ENCODE measurements at regions not wholly inside any gene's neighbourhood (a gene's known extent, or its start where the extent isn't known, plus 50 kb on each side); places are given as distances from the start of the nearest gene placed in this dataset.

GRCh38 chr6:49052901-49053300 lies 410.2 kb downstream of the MMUT start:
- TF ChIP-seq CTCF (IDR thresholded peaks at IDR 0.05; ENCODE audit: low read depth, low read length): no peak
- Histone ChIP-seq H3K27me3 (no peaks in the 10 kb centered on the region), H3K4me1 (no peaks in the 10 kb centered on the region), H3K9me3 (no peaks in the 10 kb centered on the region), H3K36me3 (no peaks in the 10 kb centered on the region), H3K4me3 (ENCODE audit: low read depth, low read length) (no peak overlapping the region)
- DNase-seq: no peak

GRCh38 chr6:49051281-49051680 lies 411.8 kb downstream of the MMUT start:
- DNase-seq: no peak

GRCh38 chr6:49050584-49050983 lies 412.5 kb downstream of the MMUT start:
- Histone ChIP-seq H3K36me3 (no peaks in the 10 kb centered on the region), H3K4me3 (ENCODE audit: low read depth, low read length) (no peak overlapping the region), H3K4me1 (no peaks in the 10 kb centered on the region), H3K27me3 (no peaks in the 10 kb centered on the region), H3K9me3 (no peaks in the 10 kb centered on the region)
- no peak for TF ChIP-seq CTCF (IDR thresholded peaks at IDR 0.05; ENCODE audit: low read depth, low read length)
- no peak for DNase-seq

More at GRCh38 chr6:49051281-49051680, 411.8 kb downstream of the MMUT start:
- Histone ChIP-seq H3K4me1 (no peaks in the 10 kb centered on the region), H3K36me3 (no peaks in the 10 kb centered on the region), H3K9me3 (no peaks in the 10 kb centered on the region), H3K4me3 (ENCODE audit: low read depth, low read length) (no peak overlapping the region), H3K27me3 (no peaks in the 10 kb centered on the region)
- TF ChIP-seq CTCF (IDR thresholded peaks at IDR 0.05; ENCODE audit: low read depth, low read length): no peak

- H3K9me3 ChIP-seq: no peaks in the 10 kb centered on the region
- H3K4me3 ChIP-seq (ENCODE audit: low read depth, low read length): no peak overlapping the region
- no peak for DNase-seq
Observed at GRCh38 chr6:49038294-49038822, 424.7 kb downstream of the MMUT start.

GRCh38 chr6:49030251-49031020 lies 432.6 kb downstream of the MMUT start:
- Histone ChIP-seq H3K9me3 (no peaks in the 10 kb centered on the region; the same call in 1 of the 2 replicates), H3K27me3 (no peaks in the 10 kb centered on the region), H3K4me3 (ENCODE audit: low read depth, low read length) (no peak overlapping the region), H3K36me3 (no peaks in the 10 kb centered on the region), H3K4me1 (no peaks in the 10 kb centered on the region; the same call in 1 of the 2 replicates)
- TF ChIP-seq CTCF (IDR thresholded peaks at IDR 0.05; ENCODE audit: low read depth, low read length): no peak
- DNase-seq: no peak

More at GRCh38 chr6:49038294-49038822, 424.7 kb downstream of the MMUT start:
- Histone ChIP-seq H3K4me1 (peaks cover 10% of the 10 kb centered on the region), H3K36me3 (no peaks in the 10 kb centered on the region), H3K27me3 (no peaks in the 10 kb centered on the region)
- no peak for TF ChIP-seq CTCF (IDR thresholded peaks at IDR 0.05; ENCODE audit: low read depth, low read length)

- Histone ChIP-seq H3K4me3 (ENCODE audit: low read depth, low read length) (no peak overlapping the region), H3K36me3 (no peaks in the 10 kb centered on the region), H3K4me1 (no peaks in the 10 kb centered on the region; the same call in 1 of the 2 replicates), H3K9me3 (no peaks in the 10 kb centered on the region; the same call in 1 of the 2 replicates), H3K27me3 (no peaks in the 10 kb centered on the region)
- DNase-seq: no peak
- TF ChIP-seq CTCF (IDR thresholded peaks at IDR 0.05; ENCODE audit: low read depth, low read length): no peak
Observed at GRCh38 chr6:49027644-49028043, 435.4 kb downstream of the MMUT start.
